GM12878 (cell line): ENCODE measurements at regions not wholly inside any gene's neighbourhood (a gene's known extent, or its start where the extent isn't known, plus 50 kb on each side); places are given as distances from the start of the nearest gene placed in this dataset.

ENCODE experiments used
- ATAC-seq: fragments of 200-7000 bp; cut with Tn5 transposase; 3 replicates; pipeline ENCODE4 v1.9.1; 2020; ENCODE audit warnings: mild to moderate bottlenecking, moderate library complexity
- BruUV-seq: library from RNA; stranded (reverse); fragments of 400-500 nt; replicated peaks from 2 replicates; lab custom pipeline; 2021; lab: Mats Ljungman, UMichigan
- CTCF ChIA-PET: fragments of 300-600 bp; sonication (Branson Sonifier 250); formaldehyde crosslinking; extraction: SDS; loops from one replicate; lab custom pipeline; 2021; ENCODE audit warnings: inconsistent platforms; lab: Yijun Ruan, JAX
- POLR2A ChIA-PET: fragments of 350-600 bp; formaldehyde crosslinking; extraction: SDS; loops from one replicate; lab custom pipeline; 2021; ENCODE audit warnings: inconsistent platforms; lab: Charles Lee
- RAD21 ChIA-PET: fragments of 300-600 bp; sonication (Branson Sonifier 250); formaldehyde crosslinking; loops from one replicate; lab custom pipeline; 2023; ENCODE audit warnings: antibody characterized with exemption; ENCODE audit not compliant: unreplicated experiment; lab: Charles Lee
- SMC1A ChIA-PET: fragments of 300-600 bp; sonication (Branson Sonifier 250); formaldehyde crosslinking; loops from one replicate; lab custom pipeline; 2023; ENCODE audit not compliant: unreplicated experiment, uncharacterized antibody; lab: Charles Lee
- DNase-seq: peaks from one replicate; pipeline ENCODE4 v3.0.0-alpha.2; 2011; ENCODE audit warnings: low read depth, low spot score
- FAIRE-seq: peaks from 3 replicates; lab custom pipeline; 2011; peaks lifted over from hg19 to GRCh38; lab: Jason Lieb, UNC
- H2AFZ ChIP-seq: 2 replicates; pipeline ENCODE4 v1.6.0; 2011; ENCODE audit warnings: low read depth, low read length, control low read depth; ENCODE audit not compliant: control insufficient read depth
- H3K27ac ChIP-seq: 2 replicates; pipeline ENCODE4 v1.5.1; 2011; ENCODE audit warnings: control low read depth; ENCODE audit not compliant: control insufficient read depth, insufficient read depth
- H3K27me3 ChIP-seq, 2 experiments: replicated peaks in 1 of 2; 2 replicates each; pipeline versions ENCODE4 v1.6.0 to v1.6.1; 2011; ENCODE audit warnings: low read length in 1 of 2; ENCODE audit not compliant: control insufficient read depth in 2 of 2, insufficient read depth in 2 of 2
- H3K36me3 ChIP-seq, 2 experiments: 2 replicates each; pipeline ENCODE4 v1.5.1; 2011; ENCODE audit warnings: low read length in 1 of 2; ENCODE audit not compliant: control insufficient read depth in 2 of 2, insufficient read depth in 2 of 2
- H3K4me1 ChIP-seq: 2 replicates; pipeline ENCODE4 v1.6.1; 2011; ENCODE audit warnings: mild to moderate bottlenecking, low read length, moderate library complexity, mixed read lengths; ENCODE audit not compliant: control insufficient read depth, insufficient read depth
- H3K4me2 ChIP-seq: 2 replicates; pipeline ENCODE4 v1.6.0; 2011; ENCODE audit warnings: control low read depth; ENCODE audit not compliant: control insufficient read depth, insufficient read depth
- H3K4me3 ChIP-seq: fragments of 200-600 bp; sonication (generic); 2 replicates; pipeline ENCODE4 v1.5.1; 2016
- H3K79me2 ChIP-seq: 2 replicates; pipeline ENCODE4 v1.6.0; 2011; ENCODE audit warnings: low read length; ENCODE audit not compliant: control insufficient read depth, insufficient read depth
- H3K9ac ChIP-seq: 2 replicates; pipeline ENCODE4 v1.8.0; 2011; ENCODE audit warnings: low read length, control low read depth, mixed read lengths; ENCODE audit not compliant: control insufficient read depth, insufficient read depth
- H3K9me3 ChIP-seq: replicated peaks from 3 replicates; pipeline ENCODE4 v1.5.1; 2011; ENCODE audit warnings: mild to moderate bottlenecking, low read length; ENCODE audit not compliant: control insufficient read depth, insufficient read depth
- H4K20me1 ChIP-seq: 2 replicates; pipeline ENCODE4 v1.6.0; 2011; ENCODE audit not compliant: control insufficient read depth, insufficient read depth
- BRCA1 ChIP-seq: IDR thresholded peaks from 2 replicates; pipeline ENCODE4 v1.6.1; 2011; ENCODE audit warnings: low read depth, low read length, improper control_type of control experiment
- ESRRA ChIP-seq: IDR thresholded peaks from 2 replicates; pipeline ENCODE4 v1.6.1; 2012; ENCODE audit warnings: mild to moderate bottlenecking, low read length, improper control_type of control experiment
- FOS ChIP-seq: IDR thresholded peaks from 3 replicates; pipeline ENCODE4 v1.6.1; 2011; ENCODE audit warnings: borderline replicate concordance; ENCODE audit not compliant: insufficient read length; ENCODE audit errors: extremely low read depth
- RAD21 ChIP-seq: IDR thresholded peaks from 2 replicates; pipeline ENCODE4 v1.6.1; 2011; ENCODE audit warnings: mild to moderate bottlenecking, low read depth, low read length, moderate library complexity; ENCODE audit not compliant: insufficient read depth
- SMC3 ChIP-seq: IDR thresholded peaks from 2 replicates; pipeline ENCODE4 v1.6.1; 2011; ENCODE audit warnings: low read length, improper control_type of control experiment, borderline replicate concordance
- SREBF1 ChIP-seq: IDR thresholded peaks from 2 replicates; pipeline ENCODE4 v1.6.1; 2012; ENCODE audit warnings: mild to moderate bottlenecking, low read length
- in situ Hi-C: fragments of 300-500 bp; cut with MboI; formaldehyde crosslinking; loops from 9 replicates; pipeline ENCODE4 v1.14.3; 2018; ENCODE audit warnings: mixed read lengths
- intact Hi-C: fragments of 100-400 bp; cut with micrococcal nuclease; formaldehyde crosslinking; loops from one replicate; pipeline ENCODE4 v1.14.2; 2022; ENCODE audit not compliant: unreplicated experiment
- TF ChIP-seq, protein P1 (sequence below), 3 experiments: IDR thresholded peaks in 2 of 3; conservative IDR thresholded peaks in 1 of 3; 2 replicates each; pipeline ENCODE4 v1.5.1; 2011; ENCODE audit warnings: low read depth in 3 of 3, low read length in 3 of 3, mild to moderate bottlenecking in 3 of 3, control low read depth in 2 of 3, moderate library complexity in 2 of 3, inconsistent platforms in 1 of 3, mixed read lengths in 1 of 3; ENCODE audit not compliant: control insufficient read depth in 2 of 3, insufficient read depth in 1 of 3; ENCODE audit errors: extremely low read depth in 1 of 3
- TF ChIP-seq, protein P2 (sequence below): IDR thresholded peaks from 2 replicates; pipeline ENCODE4 v1.6.1; 2011; ENCODE audit warnings: low read depth, low read length, improper control_type of control experiment, borderline replicate concordance
- TF ChIP-seq, protein P3 (sequence below): fragments of 150-350 bp; IDR thresholded peaks from 2 replicates; pipeline ENCODE4 v1.6.1; 2014; ENCODE audit warnings: mild to moderate bottlenecking, low read depth, low read length

DNA sequence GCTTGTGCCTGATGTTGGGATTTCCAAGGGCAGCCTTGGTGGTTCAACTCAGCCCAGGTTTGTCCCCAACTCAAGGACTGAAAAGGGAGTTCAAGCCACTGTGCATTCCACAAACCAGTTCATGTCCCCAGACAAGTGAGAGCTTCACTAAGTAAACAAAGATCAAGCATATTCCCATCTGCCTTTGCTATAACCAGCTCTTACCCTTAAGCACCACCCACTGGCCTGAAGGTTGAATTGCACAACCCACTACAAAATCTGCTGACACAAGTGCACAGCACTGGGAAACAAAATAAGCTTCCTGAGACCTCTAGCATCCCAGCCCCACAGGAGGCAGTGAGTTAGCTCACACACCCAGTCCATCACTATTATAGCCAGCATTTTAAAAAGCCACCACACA, 516.7 kb downstream of the NR4A2 start:
- CTCF ChIA-PET = interaction anchor here (0.7 to 4.8 kb wide), 18 partner anchors 10 to 1378 kb away, joined by 3 to 89 read pairs (median 4); no protein-coding TSS in a partner anchor
- no peaks in the 10 kb centered on the region for H3K79me2 ChIP-seq
- BruUV-seq = no TSS peak
- intact Hi-C loops = loop anchor here (1.0 to 10.0 kb wide), 3 partner anchors 301 to 447 kb away; no protein-coding TSS in a partner anchor
- no peak overlapping the region for H3K4me2 ChIP-seq
- no peak overlapping the region for H3K4me3 ChIP-seq
- H4K20me1 ChIP-seq = no peaks in the 10 kb centered on the region
- SMC1A ChIA-PET = interaction anchor here (1.0 to 5.8 kb wide), 6 partner anchors 10 to 446 kb away, joined by 3 to 69 read pairs (median 5); no protein-coding TSS in a partner anchor
- no peaks in the 10 kb centered on the region for H3K36me3 ChIP-seq
- RAD21 ChIA-PET = interaction anchor here (1.0 to 5.7 kb wide), 8 partner anchors 11 to 774 kb away, joined by 3 to 91 read pairs (median 4); no protein-coding TSS in a partner anchor
- peak; percentile 76 for TF ChIP-seq SMC3
- TF ChIP-seq ESRRA = no peak
- TF ChIP-seq, protein P1, sequence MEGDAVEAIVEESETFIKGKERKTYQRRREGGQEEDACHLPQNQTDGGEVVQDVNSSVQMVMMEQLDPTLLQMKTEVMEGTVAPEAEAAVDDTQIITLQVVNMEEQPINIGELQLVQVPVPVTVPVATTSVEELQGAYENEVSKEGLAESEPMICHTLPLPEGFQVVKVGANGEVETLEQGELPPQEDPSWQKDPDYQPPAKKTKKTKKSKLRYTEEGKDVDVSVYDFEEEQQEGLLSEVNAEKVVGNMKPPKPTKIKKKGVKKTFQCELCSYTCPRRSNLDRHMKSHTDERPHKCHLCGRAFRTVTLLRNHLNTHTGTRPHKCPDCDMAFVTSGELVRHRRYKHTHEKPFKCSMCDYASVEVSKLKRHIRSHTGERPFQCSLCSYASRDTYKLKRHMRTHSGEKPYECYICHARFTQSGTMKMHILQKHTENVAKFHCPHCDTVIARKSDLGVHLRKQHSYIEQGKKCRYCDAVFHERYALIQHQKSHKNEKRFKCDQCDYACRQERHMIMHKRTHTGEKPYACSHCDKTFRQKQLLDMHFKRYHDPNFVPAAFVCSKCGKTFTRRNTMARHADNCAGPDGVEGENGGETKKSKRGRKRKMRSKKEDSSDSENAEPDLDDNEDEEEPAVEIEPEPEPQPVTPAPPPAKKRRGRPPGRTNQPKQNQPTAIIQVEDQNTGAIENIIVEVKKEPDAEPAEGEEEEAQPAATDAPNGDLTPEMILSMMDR (IDR thresholded peaks at IDR 0.05 in 2 of 3, conservative IDR thresholded peaks at IDR 0.05 in 1 of 3; ENCODE audit: control insufficient read depth in 2 of 3, extremely low read depth in 1 of 3, insufficient read depth in 1 of 3, low read depth in 3 of 3, low read length in 3 of 3) = peak; percentile 69 to 74 (median 69)
- no peak for TF ChIP-seq BRCA1
- TF ChIP-seq RAD21 = peak; percentile 82
- TF ChIP-seq, protein P2, sequence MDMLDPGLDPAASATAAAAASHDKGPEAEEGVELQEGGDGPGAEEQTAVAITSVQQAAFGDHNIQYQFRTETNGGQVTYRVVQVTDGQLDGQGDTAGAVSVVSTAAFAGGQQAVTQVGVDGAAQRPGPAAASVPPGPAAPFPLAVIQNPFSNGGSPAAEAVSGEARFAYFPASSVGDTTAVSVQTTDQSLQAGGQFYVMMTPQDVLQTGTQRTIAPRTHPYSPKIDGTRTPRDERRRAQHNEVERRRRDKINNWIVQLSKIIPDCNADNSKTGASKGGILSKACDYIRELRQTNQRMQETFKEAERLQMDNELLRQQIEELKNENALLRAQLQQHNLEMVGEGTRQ = no peak
- TF ChIP-seq FOS = no peak
- TF ChIP-seq, protein P3, sequence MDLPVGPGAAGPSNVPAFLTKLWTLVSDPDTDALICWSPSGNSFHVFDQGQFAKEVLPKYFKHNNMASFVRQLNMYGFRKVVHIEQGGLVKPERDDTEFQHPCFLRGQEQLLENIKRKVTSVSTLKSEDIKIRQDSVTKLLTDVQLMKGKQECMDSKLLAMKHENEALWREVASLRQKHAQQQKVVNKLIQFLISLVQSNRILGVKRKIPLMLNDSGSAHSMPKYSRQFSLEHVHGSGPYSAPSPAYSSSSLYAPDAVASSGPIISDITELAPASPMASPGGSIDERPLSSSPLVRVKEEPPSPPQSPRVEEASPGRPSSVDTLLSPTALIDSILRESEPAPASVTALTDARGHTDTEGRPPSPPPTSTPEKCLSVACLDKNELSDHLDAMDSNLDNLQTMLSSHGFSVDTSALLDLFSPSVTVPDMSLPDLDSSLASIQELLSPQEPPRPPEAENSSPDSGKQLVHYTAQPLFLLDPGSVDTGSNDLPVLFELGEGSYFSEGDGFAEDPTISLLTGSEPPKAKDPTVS = no peak
- no peak for TF ChIP-seq SREBF1
- TF ChIP-seq, all 136 proteins: peak for 3
- peak; percentile 79 for FAIRE-seq
- Histone ChIP-seq H2AFZ (no peak overlapping the region), H3K4me1 (no peaks in the 10 kb centered on the region), H3K9ac (no peak overlapping the region), H3K9me3 (no peaks in the 10 kb centered on the region), H3K27me3 (no peaks in the 10 kb centered on the region), H3K27ac (no peak overlapping the region)
- POLR2A ChIA-PET = no interaction called here
- ATAC-seq = peak; percentile 94
- in situ Hi-C loops = loop anchor here (5.0 kb wide), 1 partner anchor 434 kb away; no protein-coding TSS in a partner anchor
- DNase-seq = peak; percentile 5
